Ureter (tissue), 1 donor: ENCODE measurements at regions not wholly inside any gene's neighbourhood (a gene's known extent, or its start where the extent isn't known, plus 50 kb on each side); places are given as distances from the start of the nearest gene placed in this dataset.

Experiments
- DNase-seq: peaks from one replicate; pipeline ENCODE4 v3.0.0-alpha.2; 2020; ENCODE audit warnings: low spot score
- donor health status: DM: yes; HTN: yes; CAD: no.

GRCh38 chr15:66848686-66849392 is 146.8 kb downstream of the SMAD6 start:
- DNase-seq = peak; percentile 25

- peak; percentile 36 for DNase-seq
Observed at GRCh38 chr15:66849393-66849745, 147.3 kb downstream of the SMAD6 start.

GRCh38 chr15:66849746-66850077 is 147.7 kb downstream of the SMAD6 start:
- no peak for DNase-seq

- peak; percentile 54 for DNase-seq
Observed at GRCh38 chr15:66850078-66850991, 148.3 kb downstream of the SMAD6 start.

GRCh38 chr15:66850996-66851310 is 148.9 kb downstream of the SMAD6 start:
- DNase-seq = no peak

- DNase-seq = peak; percentile 90
Observed at GRCh38 chr15:66851311-66852063, 149.5 kb downstream of the SMAD6 start.

- peak; percentile 41 for DNase-seq
Observed at GRCh38 chr15:66852064-66852905, 150.2 kb downstream of the SMAD6 start.

GRCh38 chr15:66854012-66854965 is 152.3 kb downstream of the SMAD6 start:
- DNase-seq = peak; percentile 34

- no peak for DNase-seq
Observed at GRCh38 chr15:66855041-66855440, 153.0 kb downstream of the SMAD6 start.

GRCh38 chr15:66857694-66858093 is 155.7 kb downstream of the SMAD6 start:
- no peak for DNase-seq

- peak; percentile 17 for DNase-seq
Observed at GRCh38 chr15:66858423-66859207, 156.6 kb downstream of the SMAD6 start.

- DNase-seq = peak; percentile 37
Observed at GRCh38 chr15:66859688-66860253, 157.7 kb downstream of the SMAD6 start.

GRCh38 chr15:66860844-66861243 is 158.8 kb downstream of the SMAD6 start:
- peak; percentile 29 for DNase-seq

- peak; percentile 39 for DNase-seq
Observed at GRCh38 chr15:66862111-66862939, 160.3 kb downstream of the SMAD6 start.

- DNase-seq = peak; percentile 88
Observed at GRCh38 chr15:66862940-66863335, 160.9 kb downstream of the SMAD6 start.

GRCh38 chr15:66863390-66864085 is 161.5 kb downstream of the SMAD6 start:
- DNase-seq = peak; percentile 36

GRCh38 chr15:66864086-66864830 is 162.2 kb downstream of the SMAD6 start:
- peak; percentile 22 for DNase-seq
